ENCODE measurements at regions not wholly inside any gene's neighbourhood (a gene's known extent, or its start where the extent isn't known, plus 50 kb on each side); places are given as distances from the start of the nearest gene placed in this dataset.

DNA sequence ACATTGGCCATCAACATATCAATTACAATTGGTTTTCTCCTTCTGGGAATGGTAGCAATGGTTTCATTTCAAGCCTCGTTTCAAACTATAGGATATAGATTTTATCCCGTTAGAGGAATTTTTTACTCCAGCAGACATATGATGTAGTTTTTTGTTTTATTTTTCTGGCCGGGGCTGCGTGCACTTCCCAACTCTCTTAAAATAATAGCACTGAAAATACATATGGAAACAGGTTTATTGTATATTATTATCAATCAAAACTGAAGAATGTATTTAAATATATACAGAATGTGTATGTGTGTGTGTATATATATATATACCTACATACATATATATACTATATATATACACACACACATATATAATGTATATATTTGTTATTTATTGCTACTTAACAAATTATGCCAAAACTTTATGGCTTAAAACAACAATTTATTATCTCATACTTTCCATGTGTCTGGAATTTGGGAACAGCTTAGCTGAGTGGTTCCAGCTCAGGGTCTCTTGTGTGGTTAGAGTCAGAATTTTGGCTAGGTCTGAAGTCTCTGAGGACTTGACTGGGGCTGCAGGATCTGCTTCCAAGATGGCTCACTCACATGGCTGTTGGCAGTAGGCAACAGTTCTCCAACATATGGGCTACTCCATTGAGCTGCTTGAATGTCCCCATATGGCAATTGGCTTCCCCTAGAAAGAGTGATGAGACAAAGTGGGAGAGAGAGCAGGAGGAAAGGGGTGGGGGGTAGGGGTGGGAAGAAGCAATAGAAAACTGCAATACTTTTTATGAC is 314.1 kb downstream of the PPP1R2C start:
- in situ Hi-C loops (cut with HindIII; ENCODE audit: low sequenced_read_pairs), result no loop called here
- no peak for DNase-seq (ENCODE audit: low spot score)

DNA sequence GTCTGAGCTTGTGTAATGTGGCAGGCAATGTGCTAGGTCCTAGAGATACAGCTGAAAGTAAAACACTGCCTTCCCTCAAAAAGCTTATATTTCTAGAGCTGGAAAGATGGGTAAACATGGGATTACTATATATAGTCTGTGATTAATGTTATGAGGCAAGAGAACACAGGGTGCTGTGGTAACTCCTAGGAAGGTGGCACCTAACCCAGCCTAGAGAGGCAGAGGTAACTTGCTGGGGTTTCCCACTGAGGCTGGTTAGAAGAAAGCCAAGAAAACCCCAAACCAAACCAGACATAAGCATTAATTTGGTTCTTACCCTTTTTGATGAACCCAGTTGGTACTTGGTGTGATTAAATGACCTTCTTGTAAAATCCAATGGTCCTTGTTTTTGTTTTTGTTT is 315.0 kb downstream of the PPP1R2C start:
- in situ Hi-C loops (cut with HindIII; ENCODE audit: low sequenced_read_pairs), result no loop called here
- DNase-seq (ENCODE audit: low spot score), result no peak

DNA sequence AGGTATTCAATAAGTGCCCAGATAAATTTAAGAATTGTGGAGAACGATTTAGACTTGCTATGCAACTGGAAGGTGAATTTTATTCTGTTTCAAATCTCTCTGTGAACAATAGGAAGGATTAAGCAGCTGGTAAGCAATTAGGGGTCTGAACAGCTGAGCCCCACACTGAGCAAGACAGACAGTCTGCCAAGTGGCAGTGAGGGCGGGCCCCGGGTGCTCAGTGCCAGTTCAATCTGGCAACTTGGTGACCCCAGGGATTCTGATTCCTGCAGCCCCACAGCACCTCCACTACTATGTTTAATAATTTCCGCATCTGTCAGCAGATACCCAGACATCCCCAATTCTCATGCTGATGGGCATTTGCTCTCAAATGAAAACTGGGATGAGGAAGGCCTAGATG is 317.3 kb downstream of the PPP1R2C start:
- in situ Hi-C loops (cut with HindIII; ENCODE audit: low sequenced_read_pairs), result no loop called here
- no peak for DNase-seq (ENCODE audit: low spot score)

DNA sequence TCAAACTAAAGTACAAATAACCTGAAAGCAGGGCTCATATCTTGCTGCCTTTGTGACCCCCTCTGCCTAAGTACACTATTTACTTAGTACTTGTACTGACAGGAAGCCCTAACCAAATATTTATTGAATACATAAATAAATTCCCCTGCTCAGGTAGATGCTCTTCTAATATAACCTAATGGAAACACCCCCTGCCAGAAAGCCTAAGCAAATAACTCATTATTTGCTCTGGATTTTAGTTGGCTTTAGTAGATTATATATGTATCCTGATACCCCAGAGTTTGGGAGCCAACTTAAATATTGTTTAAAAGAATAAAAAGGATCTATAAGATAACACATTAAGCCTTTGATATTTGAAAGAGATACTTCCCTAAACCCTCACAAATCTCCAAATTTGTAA is 318.2 kb downstream of the PPP1R2C start:
- DNase-seq (ENCODE audit: low spot score), result no peak
- in situ Hi-C loops (cut with HindIII; ENCODE audit: low sequenced_read_pairs), result no loop called here

DNA sequence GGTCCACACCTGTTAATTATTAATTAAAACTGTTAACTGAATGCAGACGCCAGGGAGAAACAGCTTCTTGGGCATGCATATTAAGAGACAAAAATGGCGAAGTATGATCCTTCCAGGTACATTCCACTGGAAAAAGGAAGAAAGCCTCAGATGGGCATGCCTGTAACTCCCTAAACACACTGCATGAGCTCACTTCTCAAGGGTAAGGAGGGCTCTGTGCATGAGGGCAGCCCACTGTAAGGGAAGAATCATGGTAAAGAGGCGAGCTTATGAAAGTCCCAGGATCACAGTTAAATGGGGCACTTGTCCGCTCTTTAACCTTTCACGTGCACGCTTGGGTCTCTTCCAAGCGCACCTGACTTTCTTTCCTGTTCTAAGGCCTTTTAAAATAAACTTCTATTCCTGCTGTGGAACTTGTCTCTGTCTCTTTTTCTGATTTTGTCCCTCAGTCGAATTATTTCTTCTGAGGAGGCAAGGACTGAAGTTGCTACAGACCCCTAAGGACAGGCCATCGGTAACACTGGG is 321.7 kb downstream of the PPP1R2C start:
- no peak for DNase-seq (ENCODE audit: low spot score)
- in situ Hi-C loops (cut with HindIII; ENCODE audit: low sequenced_read_pairs), result no loop called here

DNA sequence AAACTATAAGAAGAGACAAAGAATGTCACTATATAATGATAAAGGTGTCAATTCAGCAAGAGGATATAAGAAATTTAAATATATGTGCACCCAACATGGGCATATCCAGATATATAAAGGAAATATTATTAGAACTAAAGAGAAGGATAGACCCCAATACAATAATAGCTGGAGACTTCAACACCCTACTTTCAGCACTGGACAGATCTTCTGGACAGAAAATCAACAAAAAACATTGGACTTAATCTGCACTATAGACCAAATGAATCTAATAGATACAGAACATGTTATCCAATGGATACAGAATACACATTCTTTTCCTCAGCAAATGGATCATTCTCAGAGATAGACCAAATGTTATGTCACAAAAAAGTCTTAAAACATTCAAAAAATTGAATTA is 327.7 kb downstream of the PPP1R2C start:
- DNase-seq (ENCODE audit: low spot score), result no peak
- in situ Hi-C loops (cut with HindIII; ENCODE audit: low sequenced_read_pairs), result no loop called here

DNA sequence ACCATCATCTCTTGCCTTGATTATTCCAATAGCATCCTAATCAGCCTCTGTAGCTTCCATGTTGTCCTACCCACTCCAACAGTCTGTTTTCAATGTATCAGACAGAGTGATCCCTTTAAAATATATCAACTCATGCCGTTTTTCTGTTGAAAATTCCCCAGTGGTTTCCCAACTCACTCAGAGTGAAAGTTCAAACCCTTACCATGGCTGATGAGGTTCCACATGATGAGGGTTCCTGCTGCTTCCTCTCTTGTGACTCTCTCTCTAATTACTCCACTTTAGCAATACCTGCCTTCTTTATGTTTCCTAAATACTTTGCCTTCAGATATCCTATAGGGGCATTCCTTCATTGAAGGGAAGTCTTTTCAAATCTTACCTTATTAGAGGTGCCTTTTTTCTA is 334.7 kb downstream of the PPP1R2C start:
- no peak for DNase-seq (ENCODE audit: low spot score)
- in situ Hi-C loops (cut with HindIII; ENCODE audit: low sequenced_read_pairs), result no loop called here

DNA sequence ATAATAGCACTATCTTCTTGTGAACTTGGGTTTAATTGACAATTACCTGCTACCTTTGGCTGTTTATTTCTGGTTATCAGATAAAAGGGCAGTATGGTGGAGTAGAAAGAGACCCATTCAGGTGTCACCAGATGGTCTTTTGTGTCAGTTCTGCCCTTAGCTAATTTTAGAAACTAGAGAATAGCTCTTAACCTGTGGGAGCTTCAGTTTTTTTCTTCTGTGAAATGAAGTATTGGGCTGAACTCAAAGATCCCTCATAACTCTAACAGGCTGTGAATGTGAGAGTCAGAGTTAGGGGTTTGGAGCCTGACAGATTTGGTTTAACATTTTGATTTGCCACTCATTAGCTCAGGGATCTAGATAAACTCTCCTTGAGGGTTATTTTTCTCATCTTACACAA is 335.2 kb downstream of the PPP1R2C start:
- no peak for DNase-seq (ENCODE audit: low spot score)
- in situ Hi-C loops (cut with HindIII; ENCODE audit: low sequenced_read_pairs), result no loop called here

DNA sequence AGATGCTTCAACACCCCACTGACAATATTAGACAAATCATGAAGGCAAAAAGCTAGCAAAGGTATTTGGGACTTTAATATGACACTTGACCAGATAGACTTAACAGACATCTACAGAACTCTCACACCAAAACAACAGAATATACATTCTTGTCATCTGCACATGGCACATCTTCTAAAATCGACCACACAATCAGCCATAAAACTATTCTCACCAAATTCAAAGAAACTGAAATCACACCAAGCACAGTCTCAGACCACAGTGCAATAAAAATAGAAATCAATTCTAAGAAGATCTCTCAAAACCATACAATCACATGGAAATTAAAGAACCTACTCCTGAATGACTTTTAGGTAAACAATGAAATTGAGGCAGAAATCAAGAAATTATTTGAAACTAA is 340.8 kb downstream of the PPP1R2C start:
- no peak for DNase-seq (ENCODE audit: low spot score)
- in situ Hi-C loops (cut with HindIII; ENCODE audit: low sequenced_read_pairs), result no loop called here

DNA sequence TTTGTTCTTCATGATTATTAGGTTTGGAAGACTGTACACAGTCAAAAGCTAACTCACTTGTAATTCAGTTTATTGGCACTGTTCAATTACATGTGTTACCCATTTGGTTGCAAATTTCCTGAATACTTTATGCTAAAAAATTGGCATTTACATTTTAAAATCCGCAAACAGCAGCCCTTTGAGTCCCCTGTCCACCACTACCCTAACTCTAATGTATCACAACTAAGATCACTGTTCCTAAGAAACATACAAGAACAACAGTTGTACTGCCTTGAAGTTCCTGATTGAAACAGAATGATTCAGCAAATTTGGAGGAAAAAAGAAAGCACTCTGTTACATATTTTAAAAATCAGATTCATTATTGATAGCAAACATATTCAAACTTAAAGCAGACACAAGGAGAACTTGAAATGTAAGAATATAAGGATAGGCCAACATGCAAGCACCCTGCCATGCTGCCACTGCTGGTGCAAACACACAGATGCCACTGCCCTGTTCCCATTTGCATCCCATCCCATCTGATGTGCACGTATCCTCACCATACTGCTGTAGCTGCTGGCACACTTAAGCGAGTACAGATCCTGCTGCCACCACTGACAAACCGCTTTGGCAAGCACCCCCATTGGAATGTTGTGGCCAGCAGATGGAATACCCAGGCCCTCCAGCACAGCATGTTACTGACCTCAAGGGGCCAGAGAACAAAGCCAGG is 343.4 kb downstream of the PPP1R2C start:
- in situ Hi-C loops (cut with HindIII; ENCODE audit: low sequenced_read_pairs), result no loop called here

DNA sequence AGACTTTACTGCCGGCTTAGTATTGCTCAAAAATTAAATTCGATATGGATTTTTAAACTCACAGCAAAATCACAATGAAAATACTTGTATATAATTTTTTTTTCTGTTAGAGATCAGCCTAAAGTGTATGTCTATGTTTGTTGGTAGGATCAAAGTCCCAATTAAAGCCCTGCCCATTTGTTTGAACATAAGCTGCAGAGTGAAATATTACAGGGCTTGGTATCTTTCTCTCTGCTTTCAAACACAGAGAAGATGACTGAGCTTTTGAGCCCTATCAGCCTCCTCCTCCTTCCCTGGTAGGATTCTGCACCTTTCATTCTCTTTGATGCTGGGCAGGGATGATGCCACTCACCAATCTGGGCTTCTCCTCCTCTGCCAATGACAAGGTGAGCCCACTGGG is 345.4 kb downstream of the PPP1R2C start:
- DNase-seq (ENCODE audit: low spot score), result no peak
- in situ Hi-C loops (cut with HindIII; ENCODE audit: low sequenced_read_pairs), result no loop called here

More for the DNA sequence above, 343.4 kb downstream of the PPP1R2C start:
- DNase-seq (ENCODE audit: low spot score), result no peak

DNA sequence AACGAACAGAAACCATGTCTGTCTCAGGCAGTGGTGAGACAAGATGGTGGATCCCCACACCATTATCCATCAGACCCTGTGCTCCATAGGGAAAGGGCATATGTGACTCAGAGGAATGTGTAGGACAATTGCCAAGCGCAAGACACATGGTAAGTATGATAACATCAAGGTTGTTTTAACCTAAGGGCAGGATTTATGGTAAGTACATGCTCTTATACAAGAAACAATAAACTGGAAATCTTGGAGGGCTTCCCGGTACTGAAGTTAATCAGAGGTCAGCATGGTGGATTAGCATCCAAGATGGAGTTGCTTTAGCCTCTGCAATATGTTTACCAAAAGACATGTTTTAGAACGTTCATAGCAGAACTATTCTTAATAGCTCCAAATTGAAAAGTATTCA is 355.0 kb downstream of the PPP1R2C start:
- in situ Hi-C loops (cut with HindIII; ENCODE audit: low sequenced_read_pairs), result no loop called here
- no peak for DNase-seq (ENCODE audit: low spot score)

DNA sequence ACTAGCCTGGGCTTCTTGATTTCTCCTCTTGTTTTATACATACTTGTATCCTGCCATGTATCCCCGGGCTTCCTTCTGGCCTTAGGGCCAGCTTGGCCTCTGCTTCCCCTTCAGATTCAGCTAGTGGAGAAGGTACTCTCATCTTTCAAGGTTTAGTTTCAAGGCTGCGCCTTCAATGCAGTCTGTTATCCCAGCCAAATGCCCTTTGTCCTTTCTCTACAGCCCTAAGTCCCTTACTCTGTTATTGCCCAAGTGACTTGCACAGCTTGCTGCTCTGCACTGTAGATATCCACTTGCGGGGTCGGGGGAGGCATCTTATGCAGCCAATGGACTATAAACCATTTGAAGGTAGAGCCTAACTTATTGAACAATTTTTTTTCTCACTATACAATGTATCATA is 357.5 kb downstream of the PPP1R2C start:
- in situ Hi-C loops (cut with HindIII; ENCODE audit: low sequenced_read_pairs), result no loop called here
- DNase-seq (ENCODE audit: low spot score), result no peak

DNA sequence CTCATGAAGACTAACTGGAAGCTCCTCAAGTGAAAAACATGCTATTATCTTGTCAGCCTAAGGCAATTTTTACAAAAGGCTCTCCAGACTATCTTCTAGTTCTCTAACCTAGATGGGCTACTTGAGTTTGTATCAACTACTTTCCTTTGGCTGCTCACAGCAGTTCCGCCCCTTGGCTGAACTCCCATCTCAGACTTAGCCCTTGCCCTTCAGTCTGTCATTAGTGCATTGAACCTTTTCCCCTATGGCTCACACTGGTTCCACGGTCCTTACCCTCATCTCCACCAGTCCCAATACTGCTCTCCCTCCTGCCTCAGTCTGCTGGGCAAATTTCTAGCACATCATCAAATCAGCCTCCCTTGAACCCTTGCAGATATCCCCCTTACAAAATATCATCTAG is 362.3 kb downstream of the PPP1R2C start:
- no peak for DNase-seq (ENCODE audit: low spot score)
- in situ Hi-C loops (cut with HindIII; ENCODE audit: low sequenced_read_pairs), result no loop called here

DNA sequence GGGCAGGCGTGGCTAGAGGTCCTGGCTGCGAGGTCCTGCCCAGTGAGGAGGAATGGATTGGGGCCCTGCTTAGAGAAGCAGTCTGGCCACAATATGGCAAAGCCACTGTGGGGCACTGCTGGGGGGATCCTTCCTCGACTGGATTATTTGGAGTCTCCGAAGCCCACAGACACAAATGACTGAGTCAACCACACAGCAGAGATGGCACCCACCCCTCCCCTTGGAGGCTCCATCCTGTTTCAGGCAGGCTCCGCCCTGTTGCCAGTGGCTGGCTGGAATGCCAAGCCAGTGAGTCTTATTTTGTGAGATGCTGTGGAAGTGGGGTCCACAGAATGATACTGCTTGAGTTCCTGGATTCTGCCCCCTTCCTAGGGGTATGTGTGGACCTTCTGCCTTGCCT is 363.9 kb downstream of the PPP1R2C start:
- in situ Hi-C loops (cut with HindIII; ENCODE audit: low sequenced_read_pairs), result no loop called here
- no peak for DNase-seq (ENCODE audit: low spot score)

DNA sequence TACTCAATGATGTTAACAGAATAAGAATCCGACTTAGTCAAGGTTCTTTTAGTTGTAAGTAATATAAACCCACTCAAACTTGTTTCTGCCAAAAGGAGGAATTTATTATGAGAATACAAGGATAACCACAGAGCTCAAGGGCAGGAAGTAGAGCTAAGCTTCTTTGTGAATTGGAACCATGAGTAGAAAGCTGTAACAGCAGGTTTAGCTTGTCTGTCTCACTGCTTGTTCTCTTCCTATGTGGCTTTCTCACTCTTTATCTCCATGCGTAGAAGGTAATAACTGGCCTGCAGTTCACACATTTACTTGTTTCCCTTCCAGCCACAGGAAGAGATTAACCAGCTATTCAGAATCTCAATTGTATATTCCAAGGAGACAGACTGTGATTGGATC is 378.3 kb downstream of the PPP1R2C start:
- no peak for DNase-seq (ENCODE audit: low spot score)
- in situ Hi-C loops (cut with HindIII; ENCODE audit: low sequenced_read_pairs), result no loop called here

DNA sequence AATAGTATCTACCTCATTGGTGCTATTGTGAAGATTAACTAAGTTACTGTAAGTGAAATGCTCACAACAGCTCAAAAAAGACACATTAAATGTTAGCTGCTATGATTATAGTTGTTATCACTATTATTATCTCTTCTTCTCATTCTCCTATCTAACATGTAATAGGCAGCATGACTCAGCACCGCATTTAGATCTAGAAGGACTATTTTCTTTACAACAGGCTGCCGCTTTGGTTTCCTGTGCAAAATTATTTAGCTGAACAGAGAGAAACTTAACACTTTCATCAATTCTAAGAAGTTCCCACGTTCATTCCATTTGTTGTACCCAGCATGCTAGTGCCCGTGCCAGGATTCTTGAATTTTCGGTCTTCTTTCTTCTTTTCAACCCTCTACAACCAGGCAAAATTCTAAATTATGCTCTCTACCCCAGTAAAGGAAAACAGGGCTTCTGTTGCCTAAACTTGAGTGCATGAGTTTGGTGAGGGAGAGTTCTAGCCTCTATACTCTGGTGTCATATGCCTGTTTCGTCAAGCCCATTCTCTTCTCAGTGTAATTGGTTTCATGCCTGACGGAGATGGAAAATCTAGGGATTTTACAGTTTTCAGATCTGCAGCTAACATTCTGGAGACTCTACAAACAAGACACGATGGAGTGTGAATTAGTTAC is 378.9 kb downstream of the PPP1R2C start:
- in situ Hi-C loops (cut with HindIII; ENCODE audit: low sequenced_read_pairs), result no loop called here
- DNase-seq (ENCODE audit: low spot score), result no peak

DNA sequence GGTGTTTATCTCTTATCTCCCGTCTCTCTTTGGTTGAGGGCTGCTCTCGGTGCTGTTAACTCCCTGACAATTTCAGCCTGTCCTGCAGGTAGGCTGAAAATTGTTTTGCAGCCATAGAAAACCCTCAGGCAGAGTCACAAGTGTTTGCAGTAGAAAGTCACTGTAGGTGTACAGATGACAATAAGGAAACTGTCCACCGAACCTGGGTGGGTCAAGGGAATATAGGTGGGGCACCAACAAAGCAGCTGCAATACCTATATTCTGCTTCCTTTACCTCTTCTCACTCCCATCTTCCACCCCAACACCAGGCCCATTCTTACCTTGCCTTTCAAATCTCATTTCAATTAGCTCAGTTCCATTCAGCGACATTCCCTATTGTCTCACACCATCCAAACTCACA is 381.8 kb downstream of the PPP1R2C start:
- in situ Hi-C loops (cut with HindIII; ENCODE audit: low sequenced_read_pairs), result no loop called here

DNA sequence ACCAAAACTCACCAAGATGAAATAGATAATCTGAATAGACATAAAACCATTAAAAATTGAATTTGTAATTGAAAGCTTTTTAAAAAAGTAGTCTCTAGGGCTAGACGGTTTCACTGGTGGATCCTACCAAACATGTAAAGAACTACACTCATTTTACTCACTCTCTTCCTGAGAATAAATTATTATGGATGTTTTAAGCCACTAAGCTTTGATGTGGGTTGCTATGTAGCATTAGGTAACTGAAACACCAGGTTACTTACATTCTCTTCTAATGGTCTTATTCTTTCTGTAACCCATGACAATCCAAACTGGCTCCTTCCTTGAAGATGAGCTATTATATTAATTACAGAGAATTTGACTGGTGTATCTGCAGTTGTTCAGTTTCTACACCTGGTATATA is 385.1 kb downstream of the PPP1R2C start:
- no peak for DNase-seq (ENCODE audit: low spot score)
- in situ Hi-C loops (cut with HindIII; ENCODE audit: low sequenced_read_pairs), result no loop called here

More for the DNA sequence above, 381.8 kb downstream of the PPP1R2C start:
- no peak for DNase-seq (ENCODE audit: low spot score)

DNA sequence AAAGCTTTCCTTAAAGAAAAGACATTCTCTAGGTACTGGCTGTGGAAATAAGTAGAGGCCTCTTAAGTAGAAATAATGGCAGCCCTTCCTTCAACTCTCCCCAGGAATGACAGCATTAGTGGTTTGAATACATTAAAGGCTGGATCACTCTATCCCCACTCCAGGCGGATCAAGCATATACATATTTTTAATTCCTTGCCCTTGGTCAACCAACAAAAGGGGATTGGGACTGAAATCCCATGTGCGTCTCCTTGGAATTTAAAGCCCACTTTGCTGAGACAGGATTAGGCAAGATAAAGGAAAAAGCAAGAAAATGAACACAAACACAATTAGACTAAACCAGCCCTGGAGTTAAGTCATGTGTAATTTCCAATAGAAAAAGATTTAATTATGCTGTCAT is 391.3 kb downstream of the PPP1R2C start:
- DNase-seq (ENCODE audit: low spot score), result no peak
- in situ Hi-C loops (cut with HindIII; ENCODE audit: low sequenced_read_pairs), result no loop called here
